IMR-90 (cell line): ENCODE measurements at regions not wholly inside any gene's neighbourhood (a gene's known extent, or its start where the extent isn't known, plus 50 kb on each side); places are given as distances from the start of the nearest gene placed in this dataset.
A peak's percentile ranks its signal among the peaks of the same experiment; 100 is the strongest.

ENCODE experiments used
- ATAC-seq: fragments of 200-7000 bp; cut with Tn5 transposase; 2 replicates; pipeline ENCODE4 v1.9.1; 2020; ENCODE audit warnings: low read depth, mild to moderate bottlenecking, moderate library complexity
- BruUV-seq: library from RNA; stranded (reverse); fragments of 400-500 nt; replicated peaks from 2 replicates; lab custom pipeline; 2021; lab: Mats Ljungman, UMichigan
- CTCF ChIA-PET: fragments of 300-600 bp; formaldehyde crosslinking; extraction: SDS; loops from one replicate; lab custom pipeline; 2021; ENCODE audit warnings: antibody characterized with exemption; lab: Yijun Ruan, JAX
- POLR2A ChIA-PET: fragments of 300-600 bp; sonication (Branson Sonifier 250); formaldehyde crosslinking; loops from one replicate; lab custom pipeline; 2022; ENCODE audit warnings: antibody characterized with exemption; ENCODE audit not compliant: unreplicated experiment; lab: Charles Lee
- DNase-seq: peaks from one replicate; pipeline ENCODE4 v3.0.0; 2013
- H2AFZ ChIP-seq: replicated peaks from 2 replicates; pipeline ENCODE3; 2013; ENCODE audit warnings: low read length, mild to moderate bottlenecking; ENCODE audit not compliant: poor library complexity
- H2AK5ac ChIP-seq: 2 replicates; pipeline ENCODE4 v1.6.1; 2013; ENCODE audit warnings: low read depth, low read length, inconsistent platforms
- H2AK9ac ChIP-seq: replicated peaks from 2 replicates; pipeline ENCODE3; 2013; ENCODE audit warnings: mild to moderate bottlenecking, low read depth, low read length, moderate library complexity; ENCODE audit not compliant: poor library complexity
- H2BK120ac ChIP-seq: 2 replicates; pipeline ENCODE4 v1.6.1; 2013; ENCODE audit warnings: low read depth, low read length, inconsistent platforms
- H2BK15ac ChIP-seq: 3 replicates; pipeline ENCODE4 v1.6.1; 2013; ENCODE audit warnings: low read depth, low read length, inconsistent platforms
- H2BK20ac ChIP-seq: 2 replicates; pipeline ENCODE4 v1.6.1; 2013; ENCODE audit warnings: low read depth, mild to moderate bottlenecking, inconsistent platforms, low read length, moderate library complexity
- H2BK5ac ChIP-seq: 2 replicates; pipeline ENCODE4 v1.6.1; 2013; ENCODE audit warnings: mild to moderate bottlenecking, low read depth, low read length, inconsistent platforms; ENCODE audit not compliant: poor library complexity, severe bottlenecking
- H3K14ac ChIP-seq: replicated peaks from 2 replicates; pipeline ENCODE4 v1.6.1; 2013; ENCODE audit warnings: low read depth, low read length, inconsistent platforms
- H3K18ac ChIP-seq: 2 replicates; pipeline ENCODE4 v1.6.1; 2013; ENCODE audit warnings: low read depth, low read length, control low read depth
- H3K23ac ChIP-seq: 2 replicates; pipeline ENCODE4 v1.6.1; 2013; ENCODE audit warnings: low read depth, low read length, inconsistent platforms
- H3K27ac ChIP-seq: 2 replicates; pipeline ENCODE4 v1.5.1; 2013; ENCODE audit warnings: mild to moderate bottlenecking, control low read depth, low read length; ENCODE audit not compliant: insufficient read depth
- H3K27me3 ChIP-seq: 2 replicates; pipeline ENCODE4 v1.6.1; 2013; ENCODE audit warnings: low read length; ENCODE audit not compliant: control insufficient read depth, insufficient read depth
- H3K36me3 ChIP-seq: 2 replicates; pipeline ENCODE4 v1.6.1; 2013; ENCODE audit warnings: low read length, mixed read lengths; ENCODE audit not compliant: control insufficient read depth, insufficient read depth
- H3K4ac ChIP-seq: 2 replicates; pipeline ENCODE4 v1.6.1; 2013; ENCODE audit warnings: low read depth, low read length, inconsistent platforms
- H3K4me1 ChIP-seq: 2 replicates; pipeline ENCODE4 v1.6.1; 2013; ENCODE audit warnings: low read length, mixed read lengths; ENCODE audit not compliant: control insufficient read depth, insufficient read depth
- H3K4me2 ChIP-seq: 2 replicates; pipeline ENCODE4 v1.6.1; 2013; ENCODE audit warnings: low read depth, mild to moderate bottlenecking, control low read depth, low read length, moderate library complexity
- H3K4me3 ChIP-seq: 2 replicates; pipeline ENCODE4 v1.5.1; 2013; ENCODE audit warnings: low read depth, mild to moderate bottlenecking, control low read depth, low read length, moderate library complexity; ENCODE audit not compliant: insufficient read depth
- H3K56ac ChIP-seq: 2 replicates; pipeline ENCODE4 v1.6.1; 2013; ENCODE audit warnings: low read length, inconsistent platforms; ENCODE audit not compliant: insufficient read depth; ENCODE audit errors: extremely low read depth
- H3K79me1 ChIP-seq, 2 experiments: 2 replicates each; pipeline ENCODE4 v1.6.1; 2013; ENCODE audit warnings: low read length in 2 of 2, inconsistent platforms in 1 of 2, low read depth in 1 of 2
- H3K9ac ChIP-seq: 2 replicates; pipeline ENCODE4 v1.6.1; 2013; ENCODE audit warnings: low read depth, low read length, control low read depth
- H3K9me1 ChIP-seq: 2 replicates; pipeline ENCODE4 v1.6.1; 2013; ENCODE audit warnings: low read length, inconsistent platforms; ENCODE audit not compliant: insufficient read depth
- H3K9me3 ChIP-seq: 2 replicates; pipeline ENCODE4 v1.6.1; 2013; ENCODE audit warnings: low read length; ENCODE audit not compliant: control insufficient read depth, insufficient read depth
- H4K20me1 ChIP-seq: 2 replicates; pipeline ENCODE4 v1.6.1; 2013; ENCODE audit warnings: low read length, inconsistent platforms; ENCODE audit not compliant: insufficient read depth
- H4K5ac ChIP-seq: 2 replicates; pipeline ENCODE4 v1.6.1; 2013; ENCODE audit warnings: mild to moderate bottlenecking, low read depth, low read length, control low read depth
- H4K8ac ChIP-seq, 2 experiments: 2 replicates each; pipeline ENCODE4 v1.6.1; 2013; ENCODE audit warnings: low read depth in 2 of 2, low read length in 2 of 2, control low read depth in 1 of 2, inconsistent platforms in 1 of 2
- H4K91ac ChIP-seq: 2 replicates; pipeline ENCODE4 v1.6.1; 2013; ENCODE audit warnings: low read depth, low read length, inconsistent platforms; ENCODE audit not compliant: insufficient read depth
- CHD1 ChIP-seq: IDR thresholded peaks from 2 replicates; pipeline ENCODE4 v1.6.1; 2012; ENCODE audit warnings: low read depth, low read length, improper control_type of control experiment
- FOS ChIP-seq: fragments of 150-350 bp; IDR thresholded peaks from 2 replicates; pipeline ENCODE4 v1.6.1; 2016; ENCODE audit warnings: low read depth, low read length
- MAFK ChIP-seq: IDR thresholded peaks from 2 replicates; pipeline ENCODE4 v1.6.1; 2012; ENCODE audit warnings: low read depth, low read length, improper control_type of control experiment
- NFE2L2 ChIP-seq: fragments of 150-350 bp; IDR thresholded peaks from 2 replicates; pipeline ENCODE4 v1.6.1; 2016; ENCODE audit warnings: low read depth, mild to moderate bottlenecking, low read length
- POLR2A ChIP-seq: IDR thresholded peaks from 2 replicates; pipeline ENCODE4 v1.6.1; 2012; ENCODE audit warnings: mild to moderate bottlenecking, low read depth, low read length
- RAD21 ChIP-seq: IDR thresholded peaks from 2 replicates; pipeline ENCODE4 v1.6.1; 2012; ENCODE audit warnings: low read length, improper control_type of control experiment
- RCOR1 ChIP-seq: IDR thresholded peaks from 2 replicates; pipeline ENCODE4 v1.6.1; 2012; ENCODE audit warnings: mild to moderate bottlenecking, low read length, improper control_type of control experiment; ENCODE audit not compliant: insufficient replicate concordance
- WGBS, 2 experiments: methylation state at CpG; one replicate each; pipeline versions ENCODE4 v1.1.5 to v1.1.7; 2013; ENCODE audit warnings: missing lambda C conversion rate in 2 of 2; ENCODE audit not compliant: insufficient read length in 1 of 2; ENCODE audit errors: extremely low coverage in 2 of 2; 5-methylcytosine and 5-hydroxymethylcytosine counted together
- dilution Hi-C: fragments of 300-500 bp; cut with HindIII; formaldehyde crosslinking; loops from one replicate; pipeline ENCODE4 v1.14.3; 2018; ENCODE audit warnings: low sequenced_read_pairs; ENCODE audit not compliant: unreplicated experiment
- in situ Hi-C: fragments of 300-500 bp; cut with MboI; formaldehyde crosslinking; loops from 3 replicates; pipeline ENCODE4 v1.14.3; 2019; ENCODE audit warnings: low sequenced_read_pairs, inconsistent platforms, mixed read lengths
- intact Hi-C: fragments of 100-400 bp; cut with micrococcal nuclease; formaldehyde crosslinking; loops from 2 replicates; pipeline ENCODE4 v1.10.0; 2022
- TF ChIP-seq, protein P1 (sequence below): fragments of 150-350 bp; IDR thresholded peaks from 2 replicates; pipeline ENCODE4 v1.6.1; 2016; ENCODE audit warnings: low read depth, mild to moderate bottlenecking, low read length, moderate library complexity, borderline replicate concordance

DNA sequence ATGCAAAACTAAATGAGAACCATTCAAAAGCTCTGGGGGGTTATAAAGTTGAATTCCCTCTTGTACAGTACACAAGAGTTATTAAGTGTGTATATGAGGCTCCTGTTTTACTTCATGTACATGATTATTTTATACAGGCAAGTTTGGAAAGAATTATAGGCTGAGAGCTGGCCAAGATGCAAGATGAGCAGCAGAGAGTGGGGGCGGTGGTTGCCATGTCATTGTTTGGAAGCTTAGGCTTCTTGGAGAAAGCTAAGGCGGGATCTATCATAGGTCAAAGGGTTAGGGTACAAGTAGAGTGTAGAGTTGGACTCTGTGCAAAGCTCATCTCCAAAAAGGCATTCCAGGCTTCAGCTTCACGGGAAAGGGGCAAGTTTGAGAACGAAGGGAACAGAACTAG is 297.1 kb upstream of the TBX3 start:
- Histone ChIP-seq H3K4me3 (no peak overlapping the region), H3K18ac (no peak overlapping the region), H2BK15ac (no peak overlapping the region), H4K91ac (no peak overlapping the region), H3K4ac (no peak overlapping the region), H3K27ac (no peak overlapping the region), H3K9ac (no peak overlapping the region), H2AK5ac (0 out of 2 replicates have a peak overlapping the region, but pooled peaks have one; percentile 2), H3K4me2 (no peak overlapping the region; the same call in 1 of the 2 replicates), H2AK9ac (no peak overlapping the region), H3K27me3 (no peaks in the 10 kb centered on the region), H4K8ac (no peak overlapping the region), H2AFZ (no peak overlapping the region), H3K36me3 (no peaks in the 10 kb centered on the region), H4K5ac (no peak overlapping the region), H3K14ac (no peak overlapping the region), H3K9me3 (0 out of 2 replicates have a peak, but pooled peaks cover 2% of the 10 kb centered on the region), H2BK20ac (no peak overlapping the region), H2BK120ac (no peak overlapping the region), H3K79me1 (no peaks in the 10 kb centered on the region), H3K4me1 (peaks cover 2% of the 10 kb centered on the region), H3K9me1 (no peaks in the 10 kb centered on the region), H4K20me1 (no peaks in the 10 kb centered on the region), H2BK5ac (no peak overlapping the region), H3K56ac (no peak overlapping the region), H3K23ac (no peak overlapping the region)
- in situ Hi-C loops = no loop called here
- WGBS, 2 experiments = 32% methylated on average over 4 of the region's 4 CpGs; no CpG with 5 or more reads in 1 of the 2 experiments
- TF ChIP-seq RCOR1 (no peak), CHD1 (no peak), POLR2A (no peak), MAFK (no peak), FOS (no peak), RAD21 (no peak), NFE2L2 (no peak)
- TF ChIP-seq, protein P1, sequence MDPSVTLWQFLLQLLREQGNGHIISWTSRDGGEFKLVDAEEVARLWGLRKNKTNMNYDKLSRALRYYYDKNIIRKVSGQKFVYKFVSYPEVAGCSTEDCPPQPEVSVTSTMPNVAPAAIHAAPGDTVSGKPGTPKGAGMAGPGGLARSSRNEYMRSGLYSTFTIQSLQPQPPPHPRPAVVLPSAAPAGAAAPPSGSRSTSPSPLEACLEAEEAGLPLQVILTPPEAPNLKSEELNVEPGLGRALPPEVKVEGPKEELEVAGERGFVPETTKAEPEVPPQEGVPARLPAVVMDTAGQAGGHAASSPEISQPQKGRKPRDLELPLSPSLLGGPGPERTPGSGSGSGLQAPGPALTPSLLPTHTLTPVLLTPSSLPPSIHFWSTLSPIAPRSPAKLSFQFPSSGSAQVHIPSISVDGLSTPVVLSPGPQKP = no peak
- BruUV-seq = no TSS peak
- DNase-seq (peak; percentile 22), ATAC-seq (peak; percentile 34)
- ChIA-PET CTCF (no interaction called here), POLR2A (no interaction called here)
- intact Hi-C loops = no loop called here
- dilution Hi-C loops = no loop called here
